NB4 (cell line): ENCODE measurements at regions not wholly inside any gene's neighbourhood (a gene's known extent, or its start where the extent isn't known, plus 50 kb on each side); places are given as distances from the start of the nearest gene placed in this dataset.

Experiments used
- CTCF ChIP-seq: IDR thresholded peaks from one replicate; pipeline ENCODE4 v1.5.1; 2012; ENCODE audit warnings: low read depth, low read length
- MAX ChIP-seq: IDR thresholded peaks from 2 replicates; pipeline ENCODE4 v1.6.1; 2011; ENCODE audit warnings: low read depth, low read length
- MYC ChIP-seq: IDR thresholded peaks from 2 replicates; pipeline ENCODE4 v1.6.1; 2011; ENCODE audit warnings: low read depth, low read length
- POLR2A ChIP-seq: IDR thresholded peaks from 2 replicates; pipeline ENCODE4 v1.6.1; 2011; ENCODE audit warnings: mild to moderate bottlenecking; ENCODE audit not compliant: insufficient read length; ENCODE audit errors: extremely low read depth

- TF ChIP-seq CTCF (no peak), MAX (no peak), POLR2A (no peak), MYC (no peak)
Observed at GRCh38 chr1:217091561-217091960, 368.3 kb upstream of the ESRRG start.
